Mesothelial cell of epicardium (in vitro differentiated cells): ENCODE measurements at regions not wholly inside any gene's neighbourhood (a gene's known extent, or its start where the extent isn't known, plus 50 kb on each side); places are given as distances from the start of the nearest gene placed in this dataset.

ENCODE experiments used
- DNase-seq, 2 experiments: peaks; one replicate each; pipeline ENCODE4 v3.0.0; 2021; ENCODE audit warnings: low spot score in 2 of 2; ENCODE audit not compliant: unreplicated experiment in 2 of 2
- H3K27ac Mint-ChIP-seq: 2 replicates; pipeline ENCODE4 v1.8.0; 2021; ENCODE audit warnings: mixed read lengths
- H3K27me3 Mint-ChIP-seq: 2 replicates; pipeline ENCODE4 v1.8.0; 2021; ENCODE audit warnings: low read depth, mixed read lengths
- H3K36me3 Mint-ChIP-seq: 2 replicates; pipeline ENCODE4 v1.8.0; 2021; ENCODE audit warnings: mixed read lengths
- H3K4me1 Mint-ChIP-seq: 2 replicates; pipeline ENCODE4 v1.8.0; 2021; ENCODE audit warnings: mixed read lengths
- H3K4me3 Mint-ChIP-seq: 2 replicates; pipeline ENCODE4 v1.8.0; 2021; ENCODE audit warnings: mild to moderate bottlenecking, moderate library complexity, mixed read lengths
- H3K9me3 Mint-ChIP-seq: 2 replicates; pipeline ENCODE4 v1.8.0; 2021; ENCODE audit warnings: mixed read lengths
- CTCF ChIP-seq: fragments of 200-600 bp; sonication (generic); IDR thresholded peaks from one replicate; pipeline ENCODE4 v1.5.0; 2021; ENCODE audit warnings: antibody characterized with exemption; ENCODE audit not compliant: unreplicated experiment

DNA sequence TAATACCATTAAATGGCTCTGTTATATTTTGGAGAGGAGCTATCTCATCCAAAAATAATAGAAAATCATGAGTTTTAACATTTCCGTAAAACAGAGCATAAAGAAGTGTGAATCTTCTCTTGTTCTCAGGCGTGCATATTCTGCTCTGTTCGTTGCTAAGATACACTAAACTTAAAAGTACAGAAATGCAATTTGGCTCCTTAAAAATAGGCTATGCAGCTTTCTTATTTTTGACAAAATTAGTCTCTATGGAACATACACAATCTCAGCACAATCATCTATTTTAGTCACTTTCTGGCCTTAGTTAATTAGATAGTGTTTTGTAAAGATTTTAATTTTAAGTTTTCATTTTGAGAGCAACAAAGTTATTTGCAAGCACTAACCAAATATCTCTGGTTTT, 79.0 kb upstream of the USP25 start:
- peaks cover 14% of the 10 kb centered on the region for H3K9me3 Mint-ChIP-seq
- DNase-seq: no peak
- no peaks in the 10 kb centered on the region for H3K27me3 Mint-ChIP-seq
- H3K4me3 Mint-ChIP-seq: no peak overlapping the region
- H3K4me1 Mint-ChIP-seq: peaks cover 5% of the 10 kb centered on the region
- no peak overlapping the region for H3K27ac Mint-ChIP-seq
- H3K36me3 Mint-ChIP-seq: no peaks in the 10 kb centered on the region
- TF ChIP-seq CTCF: no peak

DNA sequence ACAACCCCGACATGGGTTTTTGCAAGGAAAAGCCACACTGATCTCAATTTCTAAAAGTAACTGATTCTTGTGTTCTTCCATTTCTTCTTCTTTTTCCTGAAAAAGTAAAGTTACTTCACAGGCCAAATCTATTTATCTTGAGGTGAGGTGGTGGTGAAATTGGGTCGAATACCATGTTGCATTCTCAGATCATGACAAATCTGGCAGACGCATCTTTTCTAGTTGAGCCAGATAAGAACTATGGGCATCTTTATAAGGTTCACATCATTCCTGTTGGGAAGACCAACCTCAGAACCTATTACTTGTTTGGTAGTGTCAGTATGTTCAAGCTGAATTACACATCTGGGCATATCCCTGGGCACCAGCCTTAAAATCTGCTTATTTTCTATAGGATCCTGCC, 78.6 kb upstream of the USP25 start:
- TF ChIP-seq CTCF: no peak
- Mint-ChIP-seq H3K4me1 (peaks cover under 1% of the 10 kb centered on the region), H3K9me3 (peaks cover 14% of the 10 kb centered on the region), H3K4me3 (no peak overlapping the region), H3K36me3 (no peaks in the 10 kb centered on the region), H3K27ac (no peak overlapping the region), H3K27me3 (no peaks in the 10 kb centered on the region)
- DNase-seq: no peak

DNA sequence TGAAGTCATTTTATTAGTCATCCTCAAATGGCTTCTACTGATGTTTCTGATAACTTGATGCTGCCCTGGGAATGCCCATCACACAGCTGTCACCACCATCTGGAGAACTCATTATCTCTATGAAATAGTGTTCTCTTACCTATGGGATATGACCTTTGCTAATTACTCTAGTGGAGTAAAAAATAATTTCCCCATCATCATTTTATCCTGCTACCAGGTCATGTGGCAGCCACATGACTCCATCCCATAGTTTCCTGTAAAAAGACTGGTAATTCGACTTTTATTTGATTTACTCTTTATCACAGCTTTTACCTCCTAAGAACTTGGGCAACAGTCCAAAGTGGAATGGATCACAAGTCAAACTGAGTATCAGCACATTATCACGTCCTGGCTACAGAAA, 76.1 kb upstream of the USP25 start:
- peaks cover 14% of the 10 kb centered on the region for H3K9me3 Mint-ChIP-seq
- TF ChIP-seq CTCF: no peak
- H3K36me3 Mint-ChIP-seq: no peaks in the 10 kb centered on the region
- H3K4me1 Mint-ChIP-seq: peaks cover 2% of the 10 kb centered on the region
- no peak overlapping the region for H3K27ac Mint-ChIP-seq
- H3K27me3 Mint-ChIP-seq: no peaks in the 10 kb centered on the region
- no peak for DNase-seq
- H3K4me3 Mint-ChIP-seq: no peak overlapping the region

- DNase-seq: no peak
- no peak for TF ChIP-seq CTCF
- peaks cover 14% of the 10 kb centered on the region for H3K9me3 Mint-ChIP-seq
- H3K4me3 Mint-ChIP-seq: no peak overlapping the region
- H3K36me3 Mint-ChIP-seq: no peaks in the 10 kb centered on the region
- H3K27ac Mint-ChIP-seq: no peak overlapping the region
- peaks cover 2% of the 10 kb centered on the region for H3K4me1 Mint-ChIP-seq
- H3K27me3 Mint-ChIP-seq: no peaks in the 10 kb centered on the region
These were observed 75.6 kb upstream of the USP25 start for GRCh38 chr21:15654171-15654570.

DNA sequence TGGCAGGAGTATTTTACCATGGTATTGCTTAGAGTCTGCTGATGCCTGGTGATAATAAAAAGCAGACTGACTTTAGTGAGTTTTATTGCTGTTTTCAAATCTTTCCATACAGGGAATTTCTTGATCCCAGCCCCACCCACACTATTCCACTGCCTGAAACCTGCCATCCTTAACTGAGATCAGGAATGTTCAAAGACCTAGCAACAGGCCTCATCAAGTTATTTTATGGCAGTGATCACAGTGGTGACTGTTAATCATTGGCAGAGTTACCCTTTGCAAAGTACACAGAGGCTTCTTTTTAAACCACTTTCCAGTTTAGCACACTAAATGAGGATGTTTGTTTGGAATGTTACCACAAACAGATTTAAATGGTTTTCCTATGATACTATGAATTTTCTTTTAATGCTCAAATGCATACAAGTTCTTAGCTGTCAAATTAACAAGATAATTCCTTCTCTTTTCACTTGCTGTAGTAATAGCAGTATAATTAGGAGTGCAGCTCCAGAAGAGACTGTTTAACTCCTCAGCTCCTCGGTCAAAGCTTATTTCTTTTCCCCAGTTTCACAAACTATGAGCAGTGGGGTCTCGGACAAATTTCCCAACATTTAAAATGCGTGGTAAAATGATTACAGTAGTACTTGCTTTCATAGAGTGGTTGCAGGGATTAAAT, 69.9 kb upstream of the USP25 start:
- H3K9me3 Mint-ChIP-seq: peaks cover 7% of the 10 kb centered on the region
- no peak for DNase-seq
- TF ChIP-seq CTCF: no peak
- peaks cover 28% of the 10 kb centered on the region for H3K4me1 Mint-ChIP-seq
- no peaks in the 10 kb centered on the region for H3K27me3 Mint-ChIP-seq
- H3K4me3 Mint-ChIP-seq: no peak overlapping the region
- H3K36me3 Mint-ChIP-seq: no peaks in the 10 kb centered on the region
- peak overlapping the region; percentile 76 for H3K27ac Mint-ChIP-seq

DNA sequence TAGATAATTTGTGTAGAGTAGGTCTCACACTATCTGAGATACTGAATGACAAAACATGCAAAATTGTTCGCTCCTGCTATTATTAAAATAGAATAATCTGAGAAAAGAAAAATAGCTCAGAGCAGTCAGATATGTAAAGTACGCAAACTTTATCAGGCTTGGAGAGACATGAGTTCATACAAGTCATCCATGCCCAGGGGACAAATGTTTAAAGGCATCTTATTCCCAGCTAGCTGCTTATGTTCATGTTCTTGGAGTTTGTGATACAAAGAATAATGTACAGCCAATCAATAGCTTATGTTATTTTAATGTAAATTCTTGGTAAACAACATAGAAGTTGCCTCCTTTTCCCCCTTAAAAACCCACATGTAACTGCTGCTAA, 69.4 kb upstream of the USP25 start:
- no peak for DNase-seq

More for the DNA sequence above, 69.4 kb upstream of the USP25 start:
- peaks cover 28% of the 10 kb centered on the region for H3K4me1 Mint-ChIP-seq
- TF ChIP-seq CTCF: no peak
- no peaks in the 10 kb centered on the region for H3K27me3 Mint-ChIP-seq
- no peak overlapping the region for H3K4me3 Mint-ChIP-seq
- H3K36me3 Mint-ChIP-seq: no peaks in the 10 kb centered on the region
- peaks cover 7% of the 10 kb centered on the region for H3K9me3 Mint-ChIP-seq
- H3K27ac Mint-ChIP-seq: peak overlapping the region; percentile 73
